ENCODE measurements at regions not wholly inside any gene's neighbourhood (a gene's known extent, or its start where the extent isn't known, plus 50 kb on each side); places are given as distances from the start of the nearest gene placed in this dataset.

DNA sequence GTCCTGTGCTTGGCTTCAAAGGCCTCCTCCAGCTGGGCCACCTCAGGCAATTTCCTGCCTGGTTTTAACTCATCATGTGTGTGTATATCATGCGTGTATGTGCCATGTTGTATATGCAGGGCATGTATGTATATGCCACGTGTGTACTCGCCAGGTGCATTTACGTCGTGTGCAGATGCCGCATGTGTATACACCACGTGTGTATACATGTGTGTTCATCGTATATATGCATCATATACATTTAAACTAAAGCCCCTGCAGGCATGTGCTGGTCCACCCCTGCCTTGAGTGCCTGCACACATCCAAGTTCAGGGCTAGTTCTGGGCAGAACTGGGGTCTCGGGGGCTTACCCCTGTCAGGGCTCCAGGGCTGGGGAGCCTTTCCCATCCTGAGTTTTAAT is 54.0 kb upstream of the SMOC2 start:
- H3K4me1 ChIP-seq: no peaks in the 10 kb centered on the region
- DNase-seq (no peak), ATAC-seq (no peak)
- H3K27ac ChIP-seq: no peak overlapping the region
- no peaks in the 10 kb centered on the region for H3K9me3 ChIP-seq
- no peaks in the 10 kb centered on the region for H3K36me3 ChIP-seq
- no peaks in the 10 kb centered on the region for H3K27me3 ChIP-seq
- TF ChIP-seq POLR2A (IDR thresholded peaks at IDR 0.05): no peak
- TF ChIP-seq, protein P1, sequence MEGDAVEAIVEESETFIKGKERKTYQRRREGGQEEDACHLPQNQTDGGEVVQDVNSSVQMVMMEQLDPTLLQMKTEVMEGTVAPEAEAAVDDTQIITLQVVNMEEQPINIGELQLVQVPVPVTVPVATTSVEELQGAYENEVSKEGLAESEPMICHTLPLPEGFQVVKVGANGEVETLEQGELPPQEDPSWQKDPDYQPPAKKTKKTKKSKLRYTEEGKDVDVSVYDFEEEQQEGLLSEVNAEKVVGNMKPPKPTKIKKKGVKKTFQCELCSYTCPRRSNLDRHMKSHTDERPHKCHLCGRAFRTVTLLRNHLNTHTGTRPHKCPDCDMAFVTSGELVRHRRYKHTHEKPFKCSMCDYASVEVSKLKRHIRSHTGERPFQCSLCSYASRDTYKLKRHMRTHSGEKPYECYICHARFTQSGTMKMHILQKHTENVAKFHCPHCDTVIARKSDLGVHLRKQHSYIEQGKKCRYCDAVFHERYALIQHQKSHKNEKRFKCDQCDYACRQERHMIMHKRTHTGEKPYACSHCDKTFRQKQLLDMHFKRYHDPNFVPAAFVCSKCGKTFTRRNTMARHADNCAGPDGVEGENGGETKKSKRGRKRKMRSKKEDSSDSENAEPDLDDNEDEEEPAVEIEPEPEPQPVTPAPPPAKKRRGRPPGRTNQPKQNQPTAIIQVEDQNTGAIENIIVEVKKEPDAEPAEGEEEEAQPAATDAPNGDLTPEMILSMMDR (IDR thresholded peaks at IDR 0.05 in 4 of 5, conservative IDR thresholded peaks at IDR 0.05 in 1 of 5): no peak
- in situ Hi-C loops (cut with MboI; ENCODE audit: low sequenced_read_pairs in 4 of 4): no loop called here
- no peak overlapping the region for H3K4me3 ChIP-seq
- intact Hi-C loops (cut with DNase I; ENCODE audit: low total_unique reads): no loop called here

DNA sequence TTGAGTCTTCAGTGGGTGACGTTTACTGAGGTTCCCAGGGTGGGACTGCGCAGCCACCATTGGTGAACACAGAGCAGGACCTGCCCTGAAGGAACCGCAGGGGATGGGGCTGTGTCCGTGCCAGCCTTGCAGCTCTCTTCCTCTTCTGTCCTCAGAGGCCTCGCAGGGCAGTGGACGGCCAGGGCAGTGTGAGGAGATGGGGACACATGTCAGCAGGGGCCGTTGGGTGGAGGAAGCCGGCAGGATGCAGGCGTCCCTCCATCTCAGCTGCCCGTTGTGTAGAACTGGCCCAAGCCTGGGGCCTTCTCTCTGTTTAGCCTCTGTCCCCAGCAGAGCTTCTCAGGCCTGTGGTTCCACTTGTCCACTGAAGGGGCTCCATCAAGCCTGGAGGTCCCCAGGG is 53.6 kb upstream of the SMOC2 start:
- no peak for ATAC-seq

GRCh38 chr6:168387911-168388310 is 53.1 kb upstream of the SMOC2 start:
- intact Hi-C loops (cut with DNase I; ENCODE audit: low total_unique reads): no loop called here
- in situ Hi-C loops (cut with MboI; ENCODE audit: low sequenced_read_pairs in 4 of 4): no loop called here
- ATAC-seq: no peak
- Histone ChIP-seq H3K36me3 (no peaks in the 10 kb centered on the region), H3K4me1 (no peaks in the 10 kb centered on the region), H3K4me3 (no peak overlapping the region), H3K27me3 (no peaks in the 10 kb centered on the region), H3K27ac (no peak overlapping the region), H3K9me3 (no peaks in the 10 kb centered on the region)
- TF ChIP-seq, protein P1 (IDR thresholded peaks at IDR 0.05 in 4 of 5, conservative IDR thresholded peaks at IDR 0.05 in 1 of 5): no peak
- no peak for TF ChIP-seq POLR2A (IDR thresholded peaks at IDR 0.05)
- no peak for DNase-seq

More for the DNA sequence above, 53.6 kb upstream of the SMOC2 start:
- H3K27ac ChIP-seq: no peak overlapping the region
- TF ChIP-seq, protein P1 (IDR thresholded peaks at IDR 0.05 in 4 of 5, conservative IDR thresholded peaks at IDR 0.05 in 1 of 5): no peak
- TF ChIP-seq POLR2A (IDR thresholded peaks at IDR 0.05): no peak
- no peak overlapping the region for H3K4me3 ChIP-seq
- intact Hi-C loops (cut with DNase I; ENCODE audit: low total_unique reads): no loop called here
- in situ Hi-C loops (cut with MboI; ENCODE audit: low sequenced_read_pairs in 4 of 4): no loop called here
- no peaks in the 10 kb centered on the region for H3K4me1 ChIP-seq
- H3K36me3 ChIP-seq: no peaks in the 10 kb centered on the region
- H3K27me3 ChIP-seq: no peaks in the 10 kb centered on the region
- DNase-seq: no peak
- H3K9me3 ChIP-seq: no peaks in the 10 kb centered on the region

GRCh38 chr6:168388641-168389633 is 52.0 kb upstream of the SMOC2 start:
- intact Hi-C loops (cut with DNase I; ENCODE audit: low total_unique reads) (no loop called here), in situ Hi-C loops (cut with MboI; ENCODE audit: low sequenced_read_pairs in 4 of 4) (no loop called here)
- no peaks in the 10 kb centered on the region for H3K4me1 ChIP-seq
- DNase-seq (no peak), ATAC-seq (no peak)
- H3K4me3 ChIP-seq: no peak overlapping the region
- H3K9me3 ChIP-seq: no peaks in the 10 kb centered on the region
- no peak overlapping the region for H3K27ac ChIP-seq
- TF ChIP-seq POLR2A (IDR thresholded peaks at IDR 0.05): no peak
- TF ChIP-seq, protein P1 (IDR thresholded peaks at IDR 0.05 in 4 of 5, conservative IDR thresholded peaks at IDR 0.05 in 1 of 5): no peak
- no peaks in the 10 kb centered on the region for H3K36me3 ChIP-seq
- no peaks in the 10 kb centered on the region for H3K27me3 ChIP-seq

Data from gastrocnemius medialis (tissue), 4 donors.